ENCODE measurements at regions not wholly inside any gene's neighbourhood (a gene's known extent, or its start where the extent isn't known, plus 50 kb on each side); places are given as distances from the start of the nearest gene placed in this dataset.

DNA sequence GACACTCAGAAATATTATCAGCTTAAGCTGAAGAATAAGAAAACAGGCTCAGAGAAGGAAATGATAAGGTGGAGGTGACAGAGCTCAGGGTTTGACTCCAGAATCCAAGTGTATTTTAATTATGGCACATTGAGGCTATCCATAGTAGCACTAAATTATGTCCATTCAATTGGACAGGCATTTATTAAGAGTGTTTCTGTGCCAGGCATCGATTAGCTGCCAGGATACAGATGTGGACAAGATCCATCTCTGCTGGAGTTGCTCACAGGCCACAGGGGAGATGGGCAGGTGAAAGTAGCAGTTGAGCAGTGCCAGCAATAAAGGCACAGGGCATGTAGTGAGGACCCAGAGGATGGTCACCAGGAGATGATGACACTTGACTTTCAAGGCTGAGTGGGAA lies 592.5 kb downstream of the INSC start:
- DNase-seq, result no peak
- no peaks in the 10 kb centered on the region for H3K27me3 Mint-ChIP-seq (ENCODE audit: low read depth in 2 of 2)
- TF ChIP-seq CTCF (IDR thresholded peaks at IDR 0.05), result no peak
- peaks cover 3 to 6% of the 10 kb centered on the region in 2 donors for H3K9me3 Mint-ChIP-seq
- no peak for ATAC-seq
- 74% methylated on average over 1 of the region's 1 CpG for WGBS (ENCODE audit: insufficient coverage)
- H3K4me3 Mint-ChIP-seq, result no peak overlapping the region
- no peaks in the 10 kb centered on the region for H3K4me1 ChIP-seq (ENCODE audit: control insufficient read depth, insufficient read depth, low read length)
- no peaks in the 10 kb centered on the region for H3K36me3 Mint-ChIP-seq
- no peak overlapping the region for H3K4me3 ChIP-seq (ENCODE audit: low read length)
- H3K27ac Mint-ChIP-seq, result no peak overlapping the region
- no peaks in the 10 kb centered on the region for H3K36me3 ChIP-seq (ENCODE audit: control insufficient read depth, insufficient read depth, low read length)
- peaks cover 2% of the 10 kb centered on the region for H3K9me3 ChIP-seq (ENCODE audit: control insufficient read depth, insufficient read depth, low read length)
- intact Hi-C loops (cut with micrococcal nuclease), result no loop called here
- H3K4me1 Mint-ChIP-seq, result no peaks in the 10 kb centered on the region
- no peaks in the 10 kb centered on the region for H3K27me3 ChIP-seq (ENCODE audit: control insufficient read depth, insufficient read depth, low read length)
- H3K27ac ChIP-seq (ENCODE audit: low read length), result no peak overlapping the region

DNA sequence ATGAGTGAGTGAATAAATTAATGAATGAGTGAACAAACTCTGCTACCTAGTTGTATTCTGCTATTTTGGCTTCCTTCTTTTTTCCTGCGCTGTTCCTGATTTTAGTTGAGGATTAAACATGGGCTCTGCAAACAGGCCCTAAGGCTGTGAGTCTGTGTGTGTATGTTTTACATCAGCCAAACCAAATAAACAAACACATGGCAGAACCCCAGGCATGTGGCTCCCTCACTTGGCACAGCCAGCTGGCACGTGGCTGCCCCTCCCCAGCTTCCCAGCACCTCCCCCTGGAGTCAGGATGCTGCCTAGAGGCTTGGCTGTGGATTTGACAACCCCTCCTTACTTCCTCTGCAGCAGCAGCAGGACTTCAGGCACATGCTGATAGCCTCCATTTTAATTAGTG lies 593.2 kb downstream of the INSC start:
- ATAC-seq, result no peak

GRCh38 chr11:15710580-15711275 lies 596.0 kb downstream of the INSC start:
- H3K4me1 ChIP-seq (ENCODE audit: control insufficient read depth, insufficient read depth, low read length), result no peaks in the 10 kb centered on the region
- 73% methylated on average over 3 of the region's 3 CpGs for WGBS (ENCODE audit: insufficient coverage)
- Mint-ChIP-seq H3K36me3 (no peaks in the 10 kb centered on the region), H3K27ac (no peak overlapping the region), H3K4me3 (no peak overlapping the region), H3K27me3 (ENCODE audit: low read depth in 2 of 2) (no peaks in the 10 kb centered on the region), H3K9me3 (peaks cover 3 to 7% of the 10 kb centered on the region in 2 donors), H3K4me1 (no peaks in the 10 kb centered on the region)
- H3K27me3 ChIP-seq (ENCODE audit: control insufficient read depth, insufficient read depth, low read length), result no peaks in the 10 kb centered on the region
- no peaks in the 10 kb centered on the region for H3K9me3 ChIP-seq (ENCODE audit: control insufficient read depth, insufficient read depth, low read length)
- no peak for TF ChIP-seq CTCF (IDR thresholded peaks at IDR 0.05)
- DNase-seq (no peak), ATAC-seq (no peak)
- no peak overlapping the region for H3K4me3 ChIP-seq (ENCODE audit: low read length)
- no peak overlapping the region for H3K27ac ChIP-seq (ENCODE audit: low read length)
- intact Hi-C loops (cut with micrococcal nuclease), result no loop called here
- no peaks in the 10 kb centered on the region for H3K36me3 ChIP-seq (ENCODE audit: control insufficient read depth, insufficient read depth, low read length)

More for the DNA sequence above, 593.2 kb downstream of the INSC start:
- Mint-ChIP-seq H3K36me3 (no peaks in the 10 kb centered on the region), H3K27ac (no peak overlapping the region), H3K4me1 (no peaks in the 10 kb centered on the region), H3K4me3 (no peak overlapping the region), H3K9me3 (peaks cover 3 to 7% of the 10 kb centered on the region in 2 donors), H3K27me3 (ENCODE audit: low read depth in 2 of 2) (no peaks in the 10 kb centered on the region)
- no peak for DNase-seq
- no peak overlapping the region for H3K4me3 ChIP-seq (ENCODE audit: low read length)
- TF ChIP-seq CTCF (IDR thresholded peaks at IDR 0.05), result no peak
- H3K9me3 ChIP-seq (ENCODE audit: control insufficient read depth, insufficient read depth, low read length), result no peaks in the 10 kb centered on the region
- no peak overlapping the region for H3K27ac ChIP-seq (ENCODE audit: low read length)
- no peaks in the 10 kb centered on the region for H3K4me1 ChIP-seq (ENCODE audit: control insufficient read depth, insufficient read depth, low read length)
- WGBS (ENCODE audit: insufficient coverage), result 25% methylated on average over 1 of the region's 2 CpGs
- intact Hi-C loops (cut with micrococcal nuclease), result no loop called here
- H3K27me3 ChIP-seq (ENCODE audit: control insufficient read depth, insufficient read depth, low read length), result no peaks in the 10 kb centered on the region
- H3K36me3 ChIP-seq (ENCODE audit: control insufficient read depth, insufficient read depth, low read length), result no peaks in the 10 kb centered on the region

DNA sequence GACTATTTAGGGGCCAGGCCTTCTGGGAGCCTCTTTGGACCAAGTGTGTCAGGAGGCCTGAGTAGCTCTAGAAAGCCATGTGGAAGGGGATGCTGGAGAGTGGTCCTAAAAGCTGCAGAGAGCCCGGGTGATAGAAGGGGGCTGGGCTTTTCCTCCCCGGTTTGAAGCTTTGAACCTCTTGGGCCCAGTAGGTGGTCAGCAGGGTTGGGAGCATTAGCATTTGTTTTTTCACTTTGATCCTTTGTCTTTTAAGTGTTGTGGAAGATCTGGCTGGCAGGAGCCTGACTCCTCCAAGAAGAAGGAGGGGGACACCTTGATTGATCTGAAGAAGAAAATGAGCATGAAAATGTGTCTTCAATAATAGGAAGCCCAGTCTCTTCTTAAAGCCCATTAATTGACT lies 596.6 kb downstream of the INSC start:
- H3K36me3 ChIP-seq (ENCODE audit: control insufficient read depth, insufficient read depth, low read length), result no peaks in the 10 kb centered on the region
- 48% methylated on average over 2 of the region's 2 CpGs for WGBS (ENCODE audit: insufficient coverage)
- TF ChIP-seq CTCF (IDR thresholded peaks at IDR 0.05), result no peak
- no peaks in the 10 kb centered on the region for H3K9me3 ChIP-seq (ENCODE audit: control insufficient read depth, insufficient read depth, low read length)
- H3K4me1 ChIP-seq (ENCODE audit: control insufficient read depth, insufficient read depth, low read length), result no peaks in the 10 kb centered on the region
- DNase-seq (no peak), ATAC-seq (no peak)
- H3K36me3 Mint-ChIP-seq, result no peaks in the 10 kb centered on the region
- H3K4me3 Mint-ChIP-seq, result no peak overlapping the region
- no peak overlapping the region for H3K27ac Mint-ChIP-seq
- peaks cover 3 to 7% of the 10 kb centered on the region in 2 donors for H3K9me3 Mint-ChIP-seq
- no peaks in the 10 kb centered on the region for H3K27me3 Mint-ChIP-seq (ENCODE audit: low read depth in 2 of 2)
- intact Hi-C loops (cut with micrococcal nuclease), result no loop called here
- no peaks in the 10 kb centered on the region for H3K4me1 Mint-ChIP-seq
- no peak overlapping the region for H3K4me3 ChIP-seq (ENCODE audit: low read length)
- H3K27me3 ChIP-seq (ENCODE audit: control insufficient read depth, insufficient read depth, low read length), result no peaks in the 10 kb centered on the region
- no peak overlapping the region for H3K27ac ChIP-seq (ENCODE audit: low read length)

Data from natural killer cell (primary cell).